GM18861 (cell line): ENCODE measurements at regions not wholly inside any gene's neighbourhood (a gene's known extent, or its start where the extent isn't known, plus 50 kb on each side); places are given as distances from the start of the nearest gene placed in this dataset.

Experiments
- ATAC-seq: cut with Tn5 transposase; IDR thresholded peaks from one replicate; pipeline ENCODE4 v1.9.1; 2021; ENCODE audit not compliant: unreplicated experiment

- ATAC-seq, result no peak
These were observed 1275.5 kb downstream of the ADGRL3 start for GRCh38 chr4:62475596-62475995.

GRCh38 chr4:62474802-62475201 is 1274.7 kb downstream of the ADGRL3 start:
- no peak for ATAC-seq

GRCh38 chr4:62471021-62471420 is 1270.9 kb downstream of the ADGRL3 start:
- ATAC-seq, result no peak

- no peak for ATAC-seq
These were observed 1270.4 kb downstream of the ADGRL3 start for GRCh38 chr4:62470421-62470983.

GRCh38 chr4:62470020-62470419 is 1269.9 kb downstream of the ADGRL3 start:
- no peak for ATAC-seq

- no peak for ATAC-seq
These were observed 1261.8 kb downstream of the ADGRL3 start for GRCh38 chr4:62461961-62462360.

GRCh38 chr4:62460329-62460728 is 1260.2 kb downstream of the ADGRL3 start:
- no peak for ATAC-seq

GRCh38 chr4:62457356-62457755 is 1257.2 kb downstream of the ADGRL3 start:
- no peak for ATAC-seq

- no peak for ATAC-seq
These were observed 1255.7 kb downstream of the ADGRL3 start for GRCh38 chr4:62455871-62456270.

GRCh38 chr4:62454535-62454934 is 1254.4 kb downstream of the ADGRL3 start:
- no peak for ATAC-seq

GRCh38 chr4:62450740-62451139 is 1250.6 kb downstream of the ADGRL3 start:
- no peak for ATAC-seq

GRCh38 chr4:62449538-62449937 is 1249.4 kb downstream of the ADGRL3 start:
- ATAC-seq, result no peak

GRCh38 chr4:62448911-62449310 is 1248.8 kb downstream of the ADGRL3 start:
- no peak for ATAC-seq

GRCh38 chr4:62439051-62439450 is 1238.9 kb downstream of the ADGRL3 start:
- no peak for ATAC-seq

GRCh38 chr4:62434921-62435320 is 1234.8 kb downstream of the ADGRL3 start:
- no peak for ATAC-seq

GRCh38 chr4:62431513-62432231 is 1231.5 kb downstream of the ADGRL3 start:
- peak; percentile 46 for ATAC-seq

- ATAC-seq, result no peak
These were observed 1229.2 kb downstream of the ADGRL3 start for GRCh38 chr4:62429297-62429696.

- no peak for ATAC-seq
These were observed 1215.1 kb downstream of the ADGRL3 start for GRCh38 chr4:62415256-62415655.

GRCh38 chr4:62414563-62414962 is 1214.4 kb downstream of the ADGRL3 start:
- no peak for ATAC-seq

GRCh38 chr4:62410371-62411003 is 1210.4 kb downstream of the ADGRL3 start:
- ATAC-seq, result no peak

GRCh38 chr4:62408454-62408853 is 1208.3 kb downstream of the ADGRL3 start:
- no peak for ATAC-seq

GRCh38 chr4:62407534-62407933 is 1207.4 kb downstream of the ADGRL3 start:
- no peak for ATAC-seq
